22Rv1 (cell line): ENCODE measurements at regions not wholly inside any gene's neighbourhood (a gene's known extent, or its start where the extent isn't known, plus 50 kb on each side); places are given as distances from the start of the nearest gene placed in this dataset.

Source experiments
- ZFX ChIP-seq: fragments of 450-650 bp; IDR thresholded peaks from 2 replicates; pipeline ENCODE4 v1.6.1; 2017; ENCODE audit warnings: antibody characterized with exemption, borderline replicate concordance
- TF ChIP-seq, protein P1 (sequence below): fragments of 450-650 bp; IDR thresholded peaks from 2 replicates; pipeline ENCODE4 v1.5.1; 2017; ENCODE audit warnings: mild to moderate bottlenecking

DNA sequence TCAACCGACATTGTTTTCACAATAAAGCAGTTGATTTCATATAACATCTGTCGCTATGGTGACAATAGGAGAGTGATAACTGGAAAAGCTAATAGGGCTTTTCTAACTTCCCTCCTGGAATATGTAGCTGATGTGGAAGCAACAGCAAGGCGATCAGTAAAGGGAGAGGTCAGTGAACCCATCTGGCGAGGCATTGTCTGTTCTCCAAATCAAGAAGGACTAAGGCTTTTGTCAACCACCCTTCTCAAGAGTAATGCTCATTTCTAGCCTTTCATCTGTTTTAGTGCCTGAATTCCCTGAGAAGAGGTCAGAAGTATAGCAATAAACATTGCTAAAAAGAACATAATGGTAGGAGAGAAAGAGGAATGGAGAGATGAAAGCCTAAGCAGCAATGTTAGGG is 201.3 kb downstream of the AKAP7 start:
- TF ChIP-seq, protein P1, sequence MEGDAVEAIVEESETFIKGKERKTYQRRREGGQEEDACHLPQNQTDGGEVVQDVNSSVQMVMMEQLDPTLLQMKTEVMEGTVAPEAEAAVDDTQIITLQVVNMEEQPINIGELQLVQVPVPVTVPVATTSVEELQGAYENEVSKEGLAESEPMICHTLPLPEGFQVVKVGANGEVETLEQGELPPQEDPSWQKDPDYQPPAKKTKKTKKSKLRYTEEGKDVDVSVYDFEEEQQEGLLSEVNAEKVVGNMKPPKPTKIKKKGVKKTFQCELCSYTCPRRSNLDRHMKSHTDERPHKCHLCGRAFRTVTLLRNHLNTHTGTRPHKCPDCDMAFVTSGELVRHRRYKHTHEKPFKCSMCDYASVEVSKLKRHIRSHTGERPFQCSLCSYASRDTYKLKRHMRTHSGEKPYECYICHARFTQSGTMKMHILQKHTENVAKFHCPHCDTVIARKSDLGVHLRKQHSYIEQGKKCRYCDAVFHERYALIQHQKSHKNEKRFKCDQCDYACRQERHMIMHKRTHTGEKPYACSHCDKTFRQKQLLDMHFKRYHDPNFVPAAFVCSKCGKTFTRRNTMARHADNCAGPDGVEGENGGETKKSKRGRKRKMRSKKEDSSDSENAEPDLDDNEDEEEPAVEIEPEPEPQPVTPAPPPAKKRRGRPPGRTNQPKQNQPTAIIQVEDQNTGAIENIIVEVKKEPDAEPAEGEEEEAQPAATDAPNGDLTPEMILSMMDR: no peak
- no peak for TF ChIP-seq ZFX
